ENCODE measurements at regions not wholly inside any gene's neighbourhood (a gene's known extent, or its start where the extent isn't known, plus 50 kb on each side); places are given as distances from the start of the nearest gene placed in this dataset.

- TF ChIP-seq CTCF (IDR thresholded peaks at IDR 0.05; ENCODE audit: low read depth, low read length) (no peak), EZH2phosphoT487 (IDR thresholded peaks at IDR 0.05; ENCODE audit: low read depth) (no peak)
These were observed 900.7 kb downstream of the JRKL start for GRCh38 chr11:97290464-97291041.

Data from OCI-LY3 (cell line).